KMS-11 (cell line): ENCODE measurements at regions not wholly inside any gene's neighbourhood (a gene's known extent, or its start where the extent isn't known, plus 50 kb on each side); places are given as distances from the start of the nearest gene placed in this dataset.

Experiments
- H2AFZ ChIP-seq: fragments of 200-600 bp; sonication (generic); 2 replicates; pipeline ENCODE4 v1.6.1; 2016; ENCODE audit warnings: antibody characterized with exemption, mixed run types, low read depth
- H3K27ac ChIP-seq: fragments of 200-600 bp; sonication (generic); 2 replicates; pipeline ENCODE4 v1.6.1; 2016; ENCODE audit warnings: mild to moderate bottlenecking, mixed run types
- H3K27me3 ChIP-seq: fragments of 200-600 bp; sonication (generic); 2 replicates; pipeline ENCODE4 v1.6.1; 2017; ENCODE audit warnings: mild to moderate bottlenecking, low read depth, mixed run types, moderate library complexity; ENCODE audit not compliant: insufficient read depth
- H3K36me3 ChIP-seq: fragments of 200-600 bp; sonication (generic); 2 replicates; pipeline ENCODE4 v1.6.1; 2017; ENCODE audit warnings: mild to moderate bottlenecking, mixed run types; ENCODE audit not compliant: insufficient read depth
- H3K4me1 ChIP-seq: fragments of 200-600 bp; sonication (generic); 2 replicates; pipeline ENCODE4 v1.6.1; 2016; ENCODE audit warnings: mild to moderate bottlenecking, low read depth, mixed run types; ENCODE audit not compliant: poor library complexity, severe bottlenecking
- H3K4me2 ChIP-seq: fragments of 200-600 bp; sonication (generic); 2 replicates; pipeline ENCODE4 v1.7.0; 2016; ENCODE audit warnings: mild to moderate bottlenecking, mixed run types
- H3K4me3 ChIP-seq: fragments of 200-600 bp; sonication (generic); IDR thresholded peaks from 2 replicates; pipeline ENCODE4 v1.6.1; 2017; ENCODE audit warnings: low read depth, low read length, mixed read lengths; ENCODE audit not compliant: insufficient read depth
- H3K79me2 ChIP-seq: fragments of 200-600 bp; sonication (generic); 2 replicates; pipeline ENCODE4 v1.6.1; 2016; ENCODE audit warnings: low read depth, mixed run types; ENCODE audit not compliant: insufficient read depth
- H3K9ac ChIP-seq: fragments of 200-600 bp; sonication (generic); 2 replicates; pipeline ENCODE4 v1.6.1; 2016; ENCODE audit warnings: mild to moderate bottlenecking, mixed run types
- H4K20me1 ChIP-seq: fragments of 200-600 bp; sonication (generic); 2 replicates; pipeline ENCODE4 v1.6.1; 2016; ENCODE audit warnings: mild to moderate bottlenecking, mixed run types; ENCODE audit not compliant: insufficient read depth
- TF ChIP-seq, protein P1 (sequence below): fragments of 200-600 bp; sonication (generic); conservative IDR thresholded peaks from 2 replicates; pipeline ENCODE4 v1.6.1; 2017; ENCODE audit warnings: low read depth, mild to moderate bottlenecking, antibody characterized with exemption, low read length, moderate library complexity, mixed read lengths

DNA sequence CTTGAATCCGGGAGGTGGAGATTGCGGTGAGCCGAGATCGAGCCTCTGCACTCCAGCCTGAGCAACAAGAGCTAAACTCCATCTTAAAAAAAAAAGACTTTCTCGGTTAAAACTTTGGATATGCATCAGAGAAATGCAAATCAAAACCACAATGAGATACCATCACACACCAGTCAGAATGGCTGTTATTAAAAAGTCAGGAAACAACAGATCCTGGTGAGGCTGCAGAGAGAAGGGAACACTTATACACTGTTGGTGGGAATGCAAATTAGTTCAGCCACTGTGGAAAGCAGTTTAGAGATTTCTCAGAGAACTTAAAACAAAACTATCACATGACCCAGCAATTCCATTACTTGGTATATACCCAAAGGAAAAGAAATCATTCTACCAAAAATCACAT lies 619.4 kb upstream of the KIRREL3 start:
- no peaks in the 10 kb centered on the region for H4K20me1 ChIP-seq
- no peaks in the 10 kb centered on the region for H3K36me3 ChIP-seq
- no peak overlapping the region for H3K27ac ChIP-seq
- no peak overlapping the region for H2AFZ ChIP-seq
- no peaks in the 10 kb centered on the region for H3K79me2 ChIP-seq
- no peaks in the 10 kb centered on the region for H3K4me1 ChIP-seq
- no peak overlapping the region for H3K9ac ChIP-seq
- TF ChIP-seq, protein P1, sequence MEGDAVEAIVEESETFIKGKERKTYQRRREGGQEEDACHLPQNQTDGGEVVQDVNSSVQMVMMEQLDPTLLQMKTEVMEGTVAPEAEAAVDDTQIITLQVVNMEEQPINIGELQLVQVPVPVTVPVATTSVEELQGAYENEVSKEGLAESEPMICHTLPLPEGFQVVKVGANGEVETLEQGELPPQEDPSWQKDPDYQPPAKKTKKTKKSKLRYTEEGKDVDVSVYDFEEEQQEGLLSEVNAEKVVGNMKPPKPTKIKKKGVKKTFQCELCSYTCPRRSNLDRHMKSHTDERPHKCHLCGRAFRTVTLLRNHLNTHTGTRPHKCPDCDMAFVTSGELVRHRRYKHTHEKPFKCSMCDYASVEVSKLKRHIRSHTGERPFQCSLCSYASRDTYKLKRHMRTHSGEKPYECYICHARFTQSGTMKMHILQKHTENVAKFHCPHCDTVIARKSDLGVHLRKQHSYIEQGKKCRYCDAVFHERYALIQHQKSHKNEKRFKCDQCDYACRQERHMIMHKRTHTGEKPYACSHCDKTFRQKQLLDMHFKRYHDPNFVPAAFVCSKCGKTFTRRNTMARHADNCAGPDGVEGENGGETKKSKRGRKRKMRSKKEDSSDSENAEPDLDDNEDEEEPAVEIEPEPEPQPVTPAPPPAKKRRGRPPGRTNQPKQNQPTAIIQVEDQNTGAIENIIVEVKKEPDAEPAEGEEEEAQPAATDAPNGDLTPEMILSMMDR, result no peak
- no peaks in the 10 kb centered on the region for H3K27me3 ChIP-seq
- H3K4me3 ChIP-seq, result no peak overlapping the region
- H3K4me2 ChIP-seq, result no peak overlapping the region

DNA sequence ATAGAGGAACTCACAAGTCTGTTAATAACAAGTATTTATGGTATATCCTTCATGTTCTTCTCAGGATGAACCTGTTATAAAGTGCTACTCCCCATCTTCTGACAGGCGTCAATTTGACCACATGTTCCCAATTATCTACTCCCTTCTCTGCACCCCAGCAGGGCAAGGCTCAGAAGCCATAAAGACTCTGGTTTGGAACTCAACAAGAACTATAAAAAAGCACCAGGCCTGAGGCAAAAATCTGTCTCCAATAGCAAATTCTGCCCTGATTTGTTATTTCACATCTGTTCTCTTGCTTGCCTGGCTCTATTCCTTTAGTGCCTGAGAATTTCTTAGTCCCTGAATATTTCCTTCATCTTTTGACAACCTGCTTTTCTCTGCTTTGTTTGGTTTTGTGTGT lies 618.2 kb upstream of the KIRREL3 start:
- Histone ChIP-seq H3K9ac (no peak overlapping the region), H3K4me1 (no peaks in the 10 kb centered on the region), H3K36me3 (no peaks in the 10 kb centered on the region), H3K79me2 (no peaks in the 10 kb centered on the region), H2AFZ (no peak overlapping the region), H3K27me3 (no peaks in the 10 kb centered on the region), H3K27ac (no peak overlapping the region), H4K20me1 (no peaks in the 10 kb centered on the region), H3K4me2 (no peak overlapping the region), H3K4me3 (no peak overlapping the region)
- TF ChIP-seq, protein P1, result no peak

- Histone ChIP-seq H3K27ac (no peak overlapping the region), H3K4me2 (no peak overlapping the region), H3K27me3 (no peaks in the 10 kb centered on the region), H3K4me1 (no peaks in the 10 kb centered on the region), H3K4me3 (no peak overlapping the region), H3K79me2 (no peaks in the 10 kb centered on the region), H3K36me3 (no peaks in the 10 kb centered on the region), H4K20me1 (no peaks in the 10 kb centered on the region), H2AFZ (no peak overlapping the region), H3K9ac (no peak overlapping the region)
- TF ChIP-seq, protein P1, result no peak
Observed at GRCh38 chr11:127616158-127616557, 615.6 kb upstream of the KIRREL3 start.

DNA sequence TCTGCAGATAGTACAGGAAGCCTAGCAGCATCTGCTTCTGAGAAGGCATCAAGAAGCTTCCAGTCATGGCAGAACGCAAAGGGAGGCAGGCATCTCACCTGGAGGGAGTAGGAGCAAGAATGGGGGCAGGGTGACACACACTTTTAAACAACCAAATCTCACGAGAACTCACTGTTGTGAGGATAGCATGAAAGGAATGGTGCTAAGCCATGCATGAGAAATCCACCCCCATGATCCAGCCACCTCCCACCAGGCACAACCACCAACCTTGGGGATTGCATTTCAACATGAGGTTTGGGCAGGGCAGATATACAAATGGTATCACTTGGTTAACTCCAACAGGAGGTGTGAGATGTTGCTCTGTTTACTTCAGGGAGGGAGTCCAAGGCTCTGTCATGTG lies 612.0 kb upstream of the KIRREL3 start:
- Histone ChIP-seq H3K4me1 (no peaks in the 10 kb centered on the region), H3K36me3 (no peaks in the 10 kb centered on the region), H3K9ac (no peak overlapping the region), H4K20me1 (no peaks in the 10 kb centered on the region), H3K79me2 (no peaks in the 10 kb centered on the region), H2AFZ (no peak overlapping the region), H3K4me3 (no peak overlapping the region), H3K4me2 (no peak overlapping the region), H3K27me3 (no peaks in the 10 kb centered on the region), H3K27ac (no peak overlapping the region)
- TF ChIP-seq, protein P1, result no peak
